ENCODE measurements at regions not wholly inside any gene's neighbourhood (a gene's known extent, or its start where the extent isn't known, plus 50 kb on each side); places are given as distances from the start of the nearest gene placed in this dataset.

DNA sequence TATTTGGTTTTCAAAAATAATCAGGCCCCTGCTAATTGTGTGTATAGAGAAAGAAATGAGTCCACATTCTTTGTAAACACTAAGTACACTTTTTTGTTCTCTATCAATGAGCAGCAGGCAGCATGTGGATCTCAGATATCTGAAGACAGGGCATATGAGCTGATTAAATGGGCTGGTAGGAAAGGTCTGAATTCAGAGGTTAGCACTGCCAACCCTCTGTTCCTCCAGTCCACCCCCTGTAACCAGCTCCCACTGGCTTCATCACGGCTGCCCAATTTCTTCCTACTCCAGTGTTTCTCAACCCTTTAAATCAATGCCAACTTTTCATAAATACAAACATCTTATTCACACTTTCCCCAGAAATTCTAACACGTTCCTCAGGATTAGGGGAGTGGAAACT, 128.5 kb downstream of the TPBG start:
- ChIA-PET CTCF (no interaction called here), POLR2A (no interaction called here)
- TF ChIP-seq TCF7L2 (IDR thresholded peaks at IDR 0.05; ENCODE audit: low read depth, low read length) (no peak), SIN3A (IDR thresholded peaks at IDR 0.05; ENCODE audit: borderline replicate concordance, insufficient read depth, low read depth, low read length) (no peak), POLR2AphosphoS5 (IDR thresholded peaks at IDR 0.05; ENCODE audit: low read depth, low read length) (no peak)
- TF ChIP-seq, protein P1, sequence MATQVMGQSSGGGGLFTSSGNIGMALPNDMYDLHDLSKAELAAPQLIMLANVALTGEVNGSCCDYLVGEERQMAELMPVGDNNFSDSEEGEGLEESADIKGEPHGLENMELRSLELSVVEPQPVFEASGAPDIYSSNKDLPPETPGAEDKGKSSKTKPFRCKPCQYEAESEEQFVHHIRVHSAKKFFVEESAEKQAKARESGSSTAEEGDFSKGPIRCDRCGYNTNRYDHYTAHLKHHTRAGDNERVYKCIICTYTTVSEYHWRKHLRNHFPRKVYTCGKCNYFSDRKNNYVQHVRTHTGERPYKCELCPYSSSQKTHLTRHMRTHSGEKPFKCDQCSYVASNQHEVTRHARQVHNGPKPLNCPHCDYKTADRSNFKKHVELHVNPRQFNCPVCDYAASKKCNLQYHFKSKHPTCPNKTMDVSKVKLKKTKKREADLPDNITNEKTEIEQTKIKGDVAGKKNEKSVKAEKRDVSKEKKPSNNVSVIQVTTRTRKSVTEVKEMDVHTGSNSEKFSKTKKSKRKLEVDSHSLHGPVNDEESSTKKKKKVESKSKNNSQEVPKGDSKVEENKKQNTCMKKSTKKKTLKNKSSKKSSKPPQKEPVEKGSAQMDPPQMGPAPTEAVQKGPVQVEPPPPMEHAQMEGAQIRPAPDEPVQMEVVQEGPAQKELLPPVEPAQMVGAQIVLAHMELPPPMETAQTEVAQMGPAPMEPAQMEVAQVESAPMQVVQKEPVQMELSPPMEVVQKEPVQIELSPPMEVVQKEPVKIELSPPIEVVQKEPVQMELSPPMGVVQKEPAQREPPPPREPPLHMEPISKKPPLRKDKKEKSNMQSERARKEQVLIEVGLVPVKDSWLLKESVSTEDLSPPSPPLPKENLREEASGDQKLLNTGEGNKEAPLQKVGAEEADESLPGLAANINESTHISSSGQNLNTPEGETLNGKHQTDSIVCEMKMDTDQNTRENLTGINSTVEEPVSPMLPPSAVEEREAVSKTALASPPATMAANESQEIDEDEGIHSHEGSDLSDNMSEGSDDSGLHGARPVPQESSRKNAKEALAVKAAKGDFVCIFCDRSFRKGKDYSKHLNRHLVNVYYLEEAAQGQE (IDR thresholded peaks at IDR 0.05; ENCODE audit: insufficient read depth in 1 of 2, low read depth in 2 of 2, low read length in 1 of 2): no peak
- TF ChIP-seq, protein P2, sequence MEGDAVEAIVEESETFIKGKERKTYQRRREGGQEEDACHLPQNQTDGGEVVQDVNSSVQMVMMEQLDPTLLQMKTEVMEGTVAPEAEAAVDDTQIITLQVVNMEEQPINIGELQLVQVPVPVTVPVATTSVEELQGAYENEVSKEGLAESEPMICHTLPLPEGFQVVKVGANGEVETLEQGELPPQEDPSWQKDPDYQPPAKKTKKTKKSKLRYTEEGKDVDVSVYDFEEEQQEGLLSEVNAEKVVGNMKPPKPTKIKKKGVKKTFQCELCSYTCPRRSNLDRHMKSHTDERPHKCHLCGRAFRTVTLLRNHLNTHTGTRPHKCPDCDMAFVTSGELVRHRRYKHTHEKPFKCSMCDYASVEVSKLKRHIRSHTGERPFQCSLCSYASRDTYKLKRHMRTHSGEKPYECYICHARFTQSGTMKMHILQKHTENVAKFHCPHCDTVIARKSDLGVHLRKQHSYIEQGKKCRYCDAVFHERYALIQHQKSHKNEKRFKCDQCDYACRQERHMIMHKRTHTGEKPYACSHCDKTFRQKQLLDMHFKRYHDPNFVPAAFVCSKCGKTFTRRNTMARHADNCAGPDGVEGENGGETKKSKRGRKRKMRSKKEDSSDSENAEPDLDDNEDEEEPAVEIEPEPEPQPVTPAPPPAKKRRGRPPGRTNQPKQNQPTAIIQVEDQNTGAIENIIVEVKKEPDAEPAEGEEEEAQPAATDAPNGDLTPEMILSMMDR (IDR thresholded peaks at IDR 0.05): no peak
- no peak for DNase-seq (ENCODE audit: low read depth, low spot score)
- Histone ChIP-seq H3K4me3 (ENCODE audit: low read depth in 2 of 2, low read length in 2 of 2) (no peak overlapping the region), H3K9me3 (ENCODE audit: control insufficient read depth, insufficient read depth, low read depth, low read length) (peaks cover 1% of the 10 kb centered on the region; the same call in 1 of the 2 replicates), H3K36me3 (ENCODE audit: control insufficient read depth, insufficient read depth, low read length) (no peaks in the 10 kb centered on the region), H3K27me3 (ENCODE audit: control insufficient read depth, insufficient read depth, low read length) (no peaks in the 10 kb centered on the region), H3K27ac (ENCODE audit: low read length) (no peak overlapping the region), H3K4me1 (ENCODE audit: control insufficient read depth, insufficient read depth, low read length) (no peaks in the 10 kb centered on the region)
- no TSS peak for BruUV-seq (replicated peaks)
- intact Hi-C loops (cut with micrococcal nuclease; ENCODE audit: unreplicated experiment): no loop called here
- no peak for ATAC-seq
- in situ Hi-C loops (cut with HindIII; ENCODE audit: low pct_unique_long_range_greater_than_20kb, low sequenced_read_pairs): no loop called here

DNA sequence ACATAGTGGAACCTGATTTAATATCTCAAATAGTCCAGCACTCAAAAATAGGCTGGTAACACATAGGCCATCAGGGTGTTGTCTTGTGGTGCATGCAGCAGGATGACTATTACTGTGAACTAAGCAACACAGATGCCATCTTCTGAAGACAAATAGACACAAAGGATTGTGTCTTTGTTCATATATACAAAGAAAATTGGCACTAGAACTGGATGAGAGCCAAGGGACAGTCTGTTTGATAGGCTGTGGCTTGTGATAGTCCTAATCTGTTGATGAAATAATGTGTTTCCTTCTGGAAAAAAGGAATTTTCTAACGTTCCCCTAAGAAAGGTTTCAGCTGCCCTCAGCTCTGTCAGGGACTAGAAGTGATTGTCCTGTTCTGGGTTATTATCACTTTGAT, 129.8 kb downstream of the TPBG start:
- BruUV-seq (replicated peaks): no TSS peak
- H3K27ac ChIP-seq (ENCODE audit: low read length): no peak overlapping the region
- ChIA-PET POLR2A (no interaction called here), CTCF (no interaction called here)
- in situ Hi-C loops (cut with HindIII; ENCODE audit: low pct_unique_long_range_greater_than_20kb, low sequenced_read_pairs) (no loop called here), intact Hi-C loops (cut with micrococcal nuclease; ENCODE audit: unreplicated experiment) (no loop called here)
- no peaks in the 10 kb centered on the region for H3K36me3 ChIP-seq (ENCODE audit: control insufficient read depth, insufficient read depth, low read length)
- ATAC-seq (no peak), DNase-seq (ENCODE audit: low read depth, low spot score) (no peak)
- no peaks in the 10 kb centered on the region for H3K4me1 ChIP-seq (ENCODE audit: control insufficient read depth, insufficient read depth, low read length)
- TF ChIP-seq POLR2AphosphoS5 (IDR thresholded peaks at IDR 0.05; ENCODE audit: low read depth, low read length): no peak
- TF ChIP-seq, protein P1 (IDR thresholded peaks at IDR 0.05; ENCODE audit: insufficient read depth in 1 of 2, low read depth in 2 of 2, low read length in 1 of 2): no peak
- TF ChIP-seq TCF7L2 (IDR thresholded peaks at IDR 0.05; ENCODE audit: low read depth, low read length): no peak
- no peak for TF ChIP-seq SIN3A (IDR thresholded peaks at IDR 0.05; ENCODE audit: borderline replicate concordance, insufficient read depth, low read depth, low read length)
- TF ChIP-seq, protein P2 (IDR thresholded peaks at IDR 0.05): no peak
- H3K9me3 ChIP-seq (ENCODE audit: control insufficient read depth, insufficient read depth, low read depth, low read length): no peaks in the 10 kb centered on the region; the same call in 1 of the 2 replicates
- no peaks in the 10 kb centered on the region for H3K27me3 ChIP-seq (ENCODE audit: control insufficient read depth, insufficient read depth, low read length)
- no peak overlapping the region for H3K4me3 ChIP-seq (ENCODE audit: low read depth in 2 of 2, low read length in 2 of 2)
